Osteoblast (primary cell): ENCODE measurements at regions not wholly inside any gene's neighbourhood (a gene's known extent, or its start where the extent isn't known, plus 50 kb on each side); places are given as distances from the start of the nearest gene placed in this dataset.
"Not testable (repeated sequence)": the region's sequence is repeated elsewhere in the genome, so short reads cannot be mapped to it uniquely, and the experiment has no call there.

Experiments used
- DNase-seq: peaks from one replicate; pipeline ENCODE4 v3.0.0; 2011; ENCODE audit warnings: low spot score, mixed read lengths; ENCODE audit not compliant: insufficient read length; ENCODE audit errors: missing footprints
- H2AFZ ChIP-seq: 2 replicates; pipeline ENCODE4 v1.6.0; 2011; ENCODE audit warnings: mild to moderate bottlenecking, low read length
- H3K27ac ChIP-seq: 2 replicates; pipeline ENCODE4 v1.5.1; 2011; ENCODE audit warnings: mild to moderate bottlenecking, low read depth, low read length, moderate library complexity
- H3K27me3 ChIP-seq: 2 replicates; pipeline ENCODE4 v1.6.0; 2012; ENCODE audit warnings: mild to moderate bottlenecking, control low read depth, inconsistent platforms, low read length, moderate library complexity; ENCODE audit not compliant: insufficient read depth
- H3K36me3 ChIP-seq: 2 replicates; pipeline ENCODE4 v1.5.1; 2011; ENCODE audit warnings: mild to moderate bottlenecking, low read length, control low read depth, moderate library complexity; ENCODE audit not compliant: insufficient read depth
- H3K4me1 ChIP-seq: 2 replicates; pipeline ENCODE4 v1.5.1; 2011; ENCODE audit warnings: mild to moderate bottlenecking, low read length, control low read depth, moderate library complexity; ENCODE audit not compliant: insufficient read depth
- H3K4me2 ChIP-seq: 2 replicates; pipeline ENCODE4 v1.6.0; 2011; ENCODE audit warnings: mild to moderate bottlenecking, low read length; ENCODE audit not compliant: insufficient read depth
- H3K4me3 ChIP-seq: fragments of 200-600 bp; sonication (generic); 3 replicates; pipeline ENCODE4 v1.5.1; 2012; ENCODE audit warnings: mild to moderate bottlenecking, low read length, inconsistent platforms; ENCODE audit not compliant: insufficient read depth
- H3K79me2 ChIP-seq: 2 replicates; pipeline ENCODE4 v1.6.0; 2012; ENCODE audit warnings: mild to moderate bottlenecking, low read length, control low read depth, inconsistent platforms; ENCODE audit not compliant: insufficient read depth
- H3K9me3 ChIP-seq: 2 replicates; pipeline ENCODE4 v1.5.1; 2011; ENCODE audit warnings: low read depth, low read length, control low read depth
- H4K20me1 ChIP-seq: 2 replicates; pipeline ENCODE4 v1.6.0; 2012; ENCODE audit warnings: mild to moderate bottlenecking, low read length, control low read depth; ENCODE audit not compliant: insufficient read depth
- TF ChIP-seq, protein P1 (sequence below): IDR thresholded peaks from 2 replicates; pipeline ENCODE4 v1.5.1; 2011; ENCODE audit warnings: mild to moderate bottlenecking, low read depth, low read length, moderate library complexity; ENCODE audit errors: extremely low read depth

DNA sequence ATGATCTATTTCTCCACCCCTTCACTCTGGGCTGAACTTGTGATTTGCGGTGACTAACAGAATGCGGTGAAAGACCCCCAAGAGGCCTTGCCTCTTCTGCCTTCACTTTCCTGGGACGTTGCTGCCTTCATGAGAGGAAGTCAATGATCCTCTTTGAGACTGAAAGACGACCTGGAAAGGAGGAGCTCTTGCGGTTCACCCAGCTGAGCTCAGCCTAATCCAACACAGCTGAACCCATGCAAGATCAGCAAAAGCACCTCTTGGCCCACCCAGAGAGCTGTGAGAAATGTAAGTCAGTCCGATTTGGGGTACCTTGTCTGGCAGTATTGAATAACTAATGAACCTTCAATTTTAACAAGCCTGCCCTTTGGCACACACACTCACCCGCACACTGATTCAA is 767.4 kb upstream of the TPTE start:
- Histone ChIP-seq H3K4me1 (no peaks in the 10 kb centered on the region), H3K4me3 (no peak overlapping the region), H4K20me1 (no peaks in the 10 kb centered on the region), H3K27me3 (no peaks in the 10 kb centered on the region), H3K4me2 (no peak overlapping the region), H2AFZ (no peak overlapping the region), H3K27ac (no peak overlapping the region), H3K79me2 (no peaks in the 10 kb centered on the region), H3K9me3 (peaks cover 29% of the 10 kb centered on the region), H3K36me3 (no peaks in the 10 kb centered on the region)
- DNase-seq = no peak
- TF ChIP-seq, protein P1, sequence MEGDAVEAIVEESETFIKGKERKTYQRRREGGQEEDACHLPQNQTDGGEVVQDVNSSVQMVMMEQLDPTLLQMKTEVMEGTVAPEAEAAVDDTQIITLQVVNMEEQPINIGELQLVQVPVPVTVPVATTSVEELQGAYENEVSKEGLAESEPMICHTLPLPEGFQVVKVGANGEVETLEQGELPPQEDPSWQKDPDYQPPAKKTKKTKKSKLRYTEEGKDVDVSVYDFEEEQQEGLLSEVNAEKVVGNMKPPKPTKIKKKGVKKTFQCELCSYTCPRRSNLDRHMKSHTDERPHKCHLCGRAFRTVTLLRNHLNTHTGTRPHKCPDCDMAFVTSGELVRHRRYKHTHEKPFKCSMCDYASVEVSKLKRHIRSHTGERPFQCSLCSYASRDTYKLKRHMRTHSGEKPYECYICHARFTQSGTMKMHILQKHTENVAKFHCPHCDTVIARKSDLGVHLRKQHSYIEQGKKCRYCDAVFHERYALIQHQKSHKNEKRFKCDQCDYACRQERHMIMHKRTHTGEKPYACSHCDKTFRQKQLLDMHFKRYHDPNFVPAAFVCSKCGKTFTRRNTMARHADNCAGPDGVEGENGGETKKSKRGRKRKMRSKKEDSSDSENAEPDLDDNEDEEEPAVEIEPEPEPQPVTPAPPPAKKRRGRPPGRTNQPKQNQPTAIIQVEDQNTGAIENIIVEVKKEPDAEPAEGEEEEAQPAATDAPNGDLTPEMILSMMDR = no peak

DNA sequence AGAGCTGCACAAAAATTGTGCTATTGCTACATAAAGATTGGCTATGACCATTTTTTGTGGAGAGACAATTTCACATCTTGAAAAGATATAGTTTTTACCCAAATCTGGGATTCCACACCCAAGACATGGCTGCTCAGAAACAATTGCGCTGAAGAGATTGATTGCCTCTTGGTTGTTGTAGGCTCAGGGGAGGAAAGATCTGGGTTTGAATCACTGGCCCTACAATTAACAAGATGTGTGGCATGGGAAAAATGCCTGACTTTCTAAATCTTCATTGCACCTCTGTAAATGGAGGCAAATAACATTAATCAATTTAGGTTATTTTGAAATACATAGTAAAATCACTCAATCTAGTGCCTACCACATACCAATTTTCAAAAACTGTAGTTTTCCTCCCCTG is 766.9 kb upstream of the TPTE start:
- H3K27ac ChIP-seq, H3K4me3 ChIP-seq: not testable (repeated sequence)

GRCh38 chr21:9755611-9756010 is 765.8 kb upstream of the TPTE start:
- no peaks in the 10 kb centered on the region for H3K79me2 ChIP-seq
- no peak overlapping the region for H3K4me3 ChIP-seq
- no peak overlapping the region for H3K27ac ChIP-seq
- H3K9me3 ChIP-seq = peaks cover 24% of the 10 kb centered on the region
- DNase-seq = no peak
- H3K36me3 ChIP-seq = no peaks in the 10 kb centered on the region
- TF ChIP-seq, protein P1 = no peak
- no peak overlapping the region for H3K4me2 ChIP-seq
- no peaks in the 10 kb centered on the region for H3K27me3 ChIP-seq
- H3K4me1 ChIP-seq = no peaks in the 10 kb centered on the region
- no peaks in the 10 kb centered on the region for H4K20me1 ChIP-seq
- H2AFZ ChIP-seq = no peak overlapping the region

More for the DNA sequence above, 766.9 kb upstream of the TPTE start:
- H3K27me3 ChIP-seq, H3K4me2 ChIP-seq, DNase-seq, H3K4me1 ChIP-seq, H3K36me3 ChIP-seq, H3K79me2 ChIP-seq, H2AFZ ChIP-seq, H4K20me1 ChIP-seq: not testable (repeated sequence)
- peaks cover 31% of the 10 kb centered on the region for H3K9me3 ChIP-seq

- no peak overlapping the region for H3K4me2 ChIP-seq
- no peaks in the 10 kb centered on the region for H3K79me2 ChIP-seq
- H3K4me1 ChIP-seq = no peaks in the 10 kb centered on the region
- no peaks in the 10 kb centered on the region for H3K36me3 ChIP-seq
- H3K27me3 ChIP-seq = no peaks in the 10 kb centered on the region
- peaks cover 20% of the 10 kb centered on the region for H3K9me3 ChIP-seq
- H4K20me1 ChIP-seq = no peaks in the 10 kb centered on the region
- no peak for DNase-seq
- TF ChIP-seq, protein P1 = no peak
- H2AFZ ChIP-seq = no peak overlapping the region
- H3K4me3 ChIP-seq = no peak overlapping the region
- H3K27ac ChIP-seq = no peak overlapping the region
Measured at GRCh38 chr21:9756677-9757076, 764.7 kb upstream of the TPTE start.

- H4K20me1 ChIP-seq = not testable (repeated sequence)
- H3K9me3 ChIP-seq = peaks cover 20% of the 10 kb centered on the region
Measured at GRCh38 chr21:9757118-9757517, 764.3 kb upstream of the TPTE start.

GRCh38 chr21:9757572-9757971 is 763.8 kb upstream of the TPTE start:
- not testable (repeated sequence) for H3K4me2 ChIP-seq, H4K20me1 ChIP-seq, H3K27me3 ChIP-seq, H3K27ac ChIP-seq, H3K4me3 ChIP-seq, H3K36me3 ChIP-seq, H3K4me1 ChIP-seq, H3K79me2 ChIP-seq, H2AFZ ChIP-seq, DNase-seq
- peaks cover 20% of the 10 kb centered on the region for H3K9me3 ChIP-seq

More at GRCh38 chr21:9757118-9757517, 764.3 kb upstream of the TPTE start:
- H3K27me3 ChIP-seq, H2AFZ ChIP-seq, H3K79me2 ChIP-seq, H3K27ac ChIP-seq, H3K4me2 ChIP-seq, H3K4me3 ChIP-seq, H3K4me1 ChIP-seq, H3K36me3 ChIP-seq, DNase-seq: not testable (repeated sequence)
